ENCODE measurements at regions not wholly inside any gene's neighbourhood (a gene's known extent, or its start where the extent isn't known, plus 50 kb on each side); places are given as distances from the start of the nearest gene placed in this dataset.

GRCh38 chr4:171118091-171118490 lies 695.1 kb upstream of the GALNTL6 start:
- no peak for DNase-seq (ENCODE audit: low read depth, low spot score)

GRCh38 chr4:171117457-171117856 lies 695.7 kb upstream of the GALNTL6 start:
- Histone ChIP-seq H3K9me3 (ENCODE audit: control insufficient read depth, low read depth, low read length) (no peaks in the 10 kb centered on the region), H3K79me2 (ENCODE audit: control insufficient read depth, insufficient read depth, low read length) (no peaks in the 10 kb centered on the region), H3K9me1 (ENCODE audit: control insufficient read depth, extremely low read depth, insufficient read depth, low read length) (no peaks in the 10 kb centered on the region), H3K36me3 (ENCODE audit: control insufficient read depth in 2 of 2, extremely low read depth in 1 of 2, insufficient read depth in 2 of 2, low read length in 2 of 2) (no peaks in the 10 kb centered on the region), H2AFZ (ENCODE audit: control insufficient read depth, low read length) (no peak overlapping the region), H3K27me3 (ENCODE audit: control insufficient read depth, extremely low read depth, insufficient read depth, low read length) (no peaks in the 10 kb centered on the region), H3K27ac (ENCODE audit: control insufficient read depth, insufficient read depth, low read length) (no peak overlapping the region), H3K4me3 (ENCODE audit: control insufficient read depth in 2 of 3, extremely low read depth in 1 of 3, insufficient read depth in 2 of 3, low read depth in 1 of 3, low read length in 3 of 3) (no peak overlapping the region), H3K9ac (ENCODE audit: control insufficient read depth, extremely low read depth, insufficient read depth, low read length) (no peak overlapping the region), H3K4me2 (ENCODE audit: control insufficient read depth, extremely low read depth, insufficient read depth, low read depth, low read length) (no peak overlapping the region), H3K4me1 (ENCODE audit: control insufficient read depth, extremely low read depth, insufficient read depth, low read length) (no peaks in the 10 kb centered on the region), H4K20me1 (ENCODE audit: control insufficient read depth, extremely low read depth, insufficient read depth, low read length) (no peaks in the 10 kb centered on the region)
- TF ChIP-seq, protein P1, sequence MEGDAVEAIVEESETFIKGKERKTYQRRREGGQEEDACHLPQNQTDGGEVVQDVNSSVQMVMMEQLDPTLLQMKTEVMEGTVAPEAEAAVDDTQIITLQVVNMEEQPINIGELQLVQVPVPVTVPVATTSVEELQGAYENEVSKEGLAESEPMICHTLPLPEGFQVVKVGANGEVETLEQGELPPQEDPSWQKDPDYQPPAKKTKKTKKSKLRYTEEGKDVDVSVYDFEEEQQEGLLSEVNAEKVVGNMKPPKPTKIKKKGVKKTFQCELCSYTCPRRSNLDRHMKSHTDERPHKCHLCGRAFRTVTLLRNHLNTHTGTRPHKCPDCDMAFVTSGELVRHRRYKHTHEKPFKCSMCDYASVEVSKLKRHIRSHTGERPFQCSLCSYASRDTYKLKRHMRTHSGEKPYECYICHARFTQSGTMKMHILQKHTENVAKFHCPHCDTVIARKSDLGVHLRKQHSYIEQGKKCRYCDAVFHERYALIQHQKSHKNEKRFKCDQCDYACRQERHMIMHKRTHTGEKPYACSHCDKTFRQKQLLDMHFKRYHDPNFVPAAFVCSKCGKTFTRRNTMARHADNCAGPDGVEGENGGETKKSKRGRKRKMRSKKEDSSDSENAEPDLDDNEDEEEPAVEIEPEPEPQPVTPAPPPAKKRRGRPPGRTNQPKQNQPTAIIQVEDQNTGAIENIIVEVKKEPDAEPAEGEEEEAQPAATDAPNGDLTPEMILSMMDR (optimal IDR thresholded peaks at IDR 0.05 in 1 of 3, IDR thresholded peaks at IDR 0.05 in 1 of 3, conservative IDR thresholded peaks at IDR 0.05 in 1 of 3; ENCODE audit: extremely low read depth in 1 of 3, insufficient read depth in 2 of 3, low read length in 3 of 3) = no peak
- no peak for TF ChIP-seq EZH2 (IDR thresholded peaks at IDR 0.05; ENCODE audit: low read length)
- FAIRE-seq (no peak), DNase-seq (ENCODE audit: low read depth, low spot score) (no peak)
- dilution Hi-C loops (cut with MboI; ENCODE audit: extremely low pct_ligation_motif_present, low sequenced_read_pairs) = no loop called here

More at GRCh38 chr4:171118091-171118490, 695.1 kb upstream of the GALNTL6 start:
- no peak overlapping the region for H3K9ac ChIP-seq (ENCODE audit: control insufficient read depth, extremely low read depth, insufficient read depth, low read length)
- H2AFZ ChIP-seq (ENCODE audit: control insufficient read depth, low read length) = no peak overlapping the region
- H4K20me1 ChIP-seq (ENCODE audit: control insufficient read depth, extremely low read depth, insufficient read depth, low read length) = no peaks in the 10 kb centered on the region
- H3K9me3 ChIP-seq (ENCODE audit: control insufficient read depth, low read depth, low read length) = no peaks in the 10 kb centered on the region
- H3K27me3 ChIP-seq (ENCODE audit: control insufficient read depth, extremely low read depth, insufficient read depth, low read length) = no peaks in the 10 kb centered on the region
- no peaks in the 10 kb centered on the region for H3K79me2 ChIP-seq (ENCODE audit: control insufficient read depth, insufficient read depth, low read length)
- no peaks in the 10 kb centered on the region for H3K36me3 ChIP-seq (ENCODE audit: control insufficient read depth in 2 of 2, extremely low read depth in 1 of 2, insufficient read depth in 2 of 2, low read length in 2 of 2)
- no peak overlapping the region for H3K27ac ChIP-seq (ENCODE audit: control insufficient read depth, insufficient read depth, low read length)
- H3K4me3 ChIP-seq (ENCODE audit: control insufficient read depth in 2 of 3, extremely low read depth in 1 of 3, insufficient read depth in 2 of 3, low read depth in 1 of 3, low read length in 3 of 3) = no peak overlapping the region
- FAIRE-seq = no peak
- no peaks in the 10 kb centered on the region for H3K9me1 ChIP-seq (ENCODE audit: control insufficient read depth, extremely low read depth, insufficient read depth, low read length)
- H3K4me1 ChIP-seq (ENCODE audit: control insufficient read depth, extremely low read depth, insufficient read depth, low read length) = no peaks in the 10 kb centered on the region
- H3K4me2 ChIP-seq (ENCODE audit: control insufficient read depth, extremely low read depth, insufficient read depth, low read depth, low read length) = no peak overlapping the region
- dilution Hi-C loops (cut with MboI; ENCODE audit: extremely low pct_ligation_motif_present, low sequenced_read_pairs) = no loop called here
- TF ChIP-seq, protein P1 (optimal IDR thresholded peaks at IDR 0.05 in 1 of 3, IDR thresholded peaks at IDR 0.05 in 1 of 3, conservative IDR thresholded peaks at IDR 0.05 in 1 of 3; ENCODE audit: extremely low read depth in 1 of 3, insufficient read depth in 2 of 3, low read length in 3 of 3) = no peak
- TF ChIP-seq EZH2 (IDR thresholded peaks at IDR 0.05; ENCODE audit: low read length) = no peak
